GM19351 (cell line): ENCODE measurements at regions not wholly inside any gene's neighbourhood (a gene's known extent, or its start where the extent isn't known, plus 50 kb on each side); places are given as distances from the start of the nearest gene placed in this dataset.
"Not testable (repeated sequence)": the region's sequence is repeated elsewhere in the genome, so short reads cannot be mapped to it uniquely, and the experiment has no call there.

ENCODE experiments used
- ATAC-seq: cut with Tn5 transposase; IDR thresholded peaks from one replicate; pipeline ENCODE4 v1.9.1; 2021; ENCODE audit warnings: mild to moderate bottlenecking, moderate library complexity; ENCODE audit not compliant: unreplicated experiment

DNA sequence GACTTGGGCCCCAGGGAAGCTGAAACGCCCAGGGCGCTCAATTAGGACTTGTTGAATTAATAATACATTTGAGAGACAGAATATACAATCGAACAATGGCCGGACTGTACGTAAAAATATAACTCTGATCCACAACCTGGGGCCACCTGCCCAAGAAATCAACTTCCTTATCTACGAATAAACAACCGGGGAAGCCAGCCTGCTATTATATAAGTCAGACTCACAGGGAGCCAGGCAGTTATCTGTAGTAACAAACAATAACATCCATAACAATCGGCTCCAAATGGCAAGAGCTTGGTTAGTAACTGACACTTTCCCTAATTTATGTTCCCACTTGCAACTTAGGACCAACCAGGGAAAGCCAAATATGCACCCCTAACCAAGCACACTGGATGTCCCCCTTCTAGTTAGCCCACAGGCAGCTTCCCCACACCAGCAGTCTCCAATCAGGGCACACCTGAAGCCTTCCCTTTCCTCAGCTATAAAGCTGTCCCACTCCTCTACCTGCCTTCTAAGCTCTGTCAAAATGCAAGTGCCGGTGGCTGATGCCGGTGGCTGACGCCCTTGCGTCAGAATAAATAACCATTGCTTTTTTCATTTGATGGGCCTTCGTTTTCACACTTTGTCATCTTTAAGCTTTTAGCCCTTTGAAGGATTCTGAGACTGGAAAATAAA is 135.2 kb downstream of the FAM72B start:
- ATAC-seq, result not testable (repeated sequence)

DNA sequence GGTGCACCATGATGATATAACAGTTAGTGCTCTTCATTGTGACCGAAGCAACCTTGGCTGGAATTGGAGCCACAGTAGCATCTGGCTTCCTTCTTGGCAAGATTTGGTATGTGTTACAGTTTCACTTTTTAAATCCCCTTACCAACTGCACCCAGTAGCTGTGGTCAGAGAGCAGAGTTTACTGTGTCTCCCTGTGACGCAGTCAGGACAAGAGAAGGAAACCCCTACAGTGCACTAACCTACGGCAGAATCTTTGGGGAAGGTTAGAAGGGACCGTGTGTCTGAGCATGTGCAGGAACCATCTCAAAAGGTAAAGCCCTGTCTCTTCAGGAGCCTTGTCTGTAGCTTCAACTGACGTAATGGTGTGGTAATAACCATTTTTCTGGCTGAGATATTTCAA is 134.0 kb downstream of the FAM72B start:
- ATAC-seq, result not testable (repeated sequence)

DNA sequence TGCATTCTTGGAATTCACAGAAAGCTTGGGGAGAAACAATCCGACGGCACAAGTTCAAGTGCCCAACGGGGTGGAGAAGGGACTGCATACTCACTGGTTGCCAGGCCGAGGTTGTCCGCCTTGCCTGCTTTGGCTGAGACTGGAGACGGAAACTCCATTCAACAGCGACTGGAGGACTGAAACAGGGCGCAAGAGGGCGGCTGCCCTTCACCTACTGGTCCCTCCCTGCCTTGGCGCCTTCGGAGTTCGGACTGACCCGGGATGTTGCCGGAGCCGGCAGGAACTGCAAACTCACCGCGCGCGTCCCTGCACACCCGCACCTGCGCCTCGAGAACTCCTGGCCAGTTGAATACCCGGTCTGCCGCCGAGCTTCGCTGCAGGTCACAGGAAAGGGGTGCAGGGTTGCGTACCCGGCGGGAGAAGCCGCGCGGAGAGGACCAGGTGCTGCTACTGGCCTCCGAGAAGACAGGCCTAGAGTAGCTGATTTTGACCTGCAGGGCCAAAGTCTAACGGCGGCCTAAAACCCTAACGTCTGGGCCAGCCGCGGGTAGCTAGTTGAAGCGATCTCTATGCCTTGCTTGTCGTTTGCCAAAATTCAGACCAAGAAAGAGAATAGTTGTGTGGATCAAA is 132.9 kb downstream of the FAM72B start:
- not testable (repeated sequence) for ATAC-seq

DNA sequence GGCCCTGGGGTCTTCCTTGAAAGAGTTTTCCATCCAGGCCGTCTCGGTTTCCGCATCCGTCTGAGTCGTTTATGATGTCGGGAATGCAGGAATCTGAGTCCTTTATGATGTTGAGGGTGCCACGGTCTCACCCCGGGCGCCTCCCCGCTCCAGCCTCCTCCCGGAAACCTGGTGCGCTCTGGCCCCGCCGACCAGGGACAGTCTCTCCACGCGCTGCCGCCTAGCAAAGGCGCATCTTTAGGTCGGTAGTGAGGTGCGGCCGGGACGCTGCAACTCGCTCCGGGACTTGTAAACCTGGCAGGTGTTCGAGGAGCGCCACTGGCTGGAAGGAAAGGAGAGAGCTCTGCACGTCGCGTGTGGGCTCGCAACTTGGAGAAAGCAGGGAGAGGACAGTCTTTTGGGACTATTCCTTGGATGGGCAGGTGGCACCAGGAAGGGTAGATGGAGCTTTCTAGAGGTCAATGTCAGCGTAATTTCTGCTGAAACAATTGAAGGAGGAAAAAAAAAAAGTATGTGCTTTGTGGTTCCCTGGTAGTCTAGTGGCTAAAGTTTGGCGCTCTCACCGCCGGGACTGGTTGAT is 132.0 kb downstream of the FAM72B start:
- not testable (repeated sequence) for ATAC-seq

DNA sequence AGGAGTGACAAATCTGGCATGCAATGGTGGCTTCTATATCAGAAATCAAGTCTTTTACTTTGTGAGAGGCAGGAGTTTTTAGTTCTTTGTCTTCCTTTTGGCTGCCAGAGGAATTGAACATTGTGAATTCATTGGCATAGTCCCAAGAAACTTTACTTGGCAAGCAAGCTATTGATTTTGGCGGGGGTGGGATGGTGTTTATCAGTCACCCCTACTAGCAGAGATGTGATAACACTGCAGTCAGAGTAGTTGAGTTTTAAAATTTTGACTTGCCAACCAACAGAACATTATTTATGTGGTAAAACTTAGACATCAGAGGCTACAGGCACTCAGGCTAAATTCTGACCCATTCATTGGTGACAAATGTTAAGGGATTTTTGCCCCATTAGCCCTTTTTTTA is 129.2 kb downstream of the FAM72B start:
- ATAC-seq, result not testable (repeated sequence)

DNA sequence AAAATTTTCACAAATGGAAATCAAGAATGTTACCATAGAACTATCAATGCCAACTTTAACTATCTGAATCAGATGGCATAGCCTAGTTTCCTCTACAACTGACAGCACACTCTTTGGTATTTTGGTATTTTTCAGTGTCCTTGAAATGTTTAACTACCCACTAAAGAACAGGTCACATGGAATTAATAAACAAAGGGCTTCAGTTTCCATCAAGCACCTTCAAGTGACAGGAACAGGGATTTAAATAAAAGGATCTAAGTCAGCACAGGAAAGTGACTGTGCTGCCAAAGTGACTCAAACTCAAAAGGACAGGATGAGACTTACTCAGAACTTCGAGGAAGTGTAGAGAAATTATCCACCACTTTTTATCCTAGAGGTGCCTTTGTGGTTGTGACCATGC is 117.2 kb downstream of the FAM72B start:
- not testable (repeated sequence) for ATAC-seq

DNA sequence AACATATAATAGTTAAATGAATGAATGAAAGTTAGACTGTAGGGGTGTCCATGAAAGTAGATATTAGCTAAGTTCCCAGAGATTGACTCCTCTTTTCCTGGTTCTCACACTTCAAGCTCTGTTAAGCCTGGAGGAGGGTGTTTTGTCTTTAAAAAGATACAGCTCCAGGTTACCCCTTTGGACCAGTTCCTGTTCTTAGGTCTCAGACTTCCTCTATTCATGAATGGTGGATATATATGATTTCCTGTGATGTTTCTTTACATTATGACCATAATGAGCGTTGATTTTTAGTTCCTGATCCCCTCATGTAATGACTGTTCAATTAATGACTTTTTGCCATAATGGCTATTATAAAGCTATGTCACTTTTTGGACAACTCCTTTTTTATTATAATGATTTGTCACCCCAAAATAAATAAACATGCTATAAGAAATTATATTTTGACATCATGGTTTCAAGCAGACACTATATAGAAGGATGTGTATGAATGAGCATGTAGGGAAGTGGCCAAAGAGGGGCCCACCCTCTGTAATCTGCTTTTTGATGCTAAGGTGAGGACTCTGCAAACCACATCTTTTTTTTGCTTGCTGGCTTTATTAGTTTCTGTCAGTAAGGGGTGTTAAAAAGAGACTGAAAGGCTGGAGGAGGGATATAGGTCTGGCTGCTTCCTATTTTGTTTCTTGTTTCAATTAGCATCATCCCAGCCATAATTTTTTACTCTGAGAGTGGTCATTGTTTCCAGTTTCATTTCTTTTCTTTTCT is 115.2 kb downstream of the FAM72B start:
- not testable (repeated sequence) for ATAC-seq

DNA sequence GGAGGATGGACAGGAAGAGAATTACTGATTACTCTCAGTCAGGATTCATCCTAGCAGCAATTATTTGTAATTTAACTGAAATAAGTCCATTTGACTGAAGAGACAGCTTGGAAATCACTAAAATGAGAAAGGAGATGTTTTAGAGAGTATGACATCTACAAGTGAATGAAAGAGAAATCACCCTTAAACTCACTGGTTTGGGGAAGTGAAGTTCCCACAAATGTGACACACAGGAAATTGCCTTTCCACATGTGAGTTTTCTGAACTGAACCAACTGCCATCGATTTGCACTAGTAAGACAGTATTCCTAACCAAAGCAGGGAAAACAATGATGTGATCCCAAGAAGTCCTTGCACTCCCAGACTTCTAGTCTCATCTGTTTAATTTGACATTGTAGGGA is 110.3 kb downstream of the FAM72B start:
- not testable (repeated sequence) for ATAC-seq

DNA sequence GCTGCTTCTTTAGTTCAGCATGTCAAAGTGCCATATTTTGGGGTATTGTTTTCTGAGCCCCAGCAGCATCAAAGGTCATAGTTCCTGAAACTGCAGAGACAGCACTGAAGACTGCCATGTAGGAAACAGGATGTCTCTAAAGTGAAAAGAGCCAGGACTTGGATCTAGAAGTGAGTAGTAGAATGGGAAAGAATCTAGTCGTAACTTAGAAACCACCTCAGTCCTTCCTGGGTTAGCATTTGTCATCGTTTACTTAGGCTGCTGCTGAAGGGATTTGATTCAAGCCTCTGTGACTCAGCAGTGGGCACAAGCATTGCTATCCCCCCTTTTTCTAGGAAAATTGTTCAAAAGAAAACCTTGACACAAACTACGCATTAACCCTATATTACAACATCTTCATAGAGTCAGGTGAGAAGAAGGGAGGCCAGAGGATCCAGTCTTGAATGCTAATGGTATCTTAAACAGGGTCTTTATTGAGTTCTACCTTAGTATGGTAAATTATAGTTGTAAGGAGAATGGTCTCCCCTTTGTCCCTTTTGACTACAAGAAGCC is 108.8 kb downstream of the FAM72B start:
- ATAC-seq, result not testable (repeated sequence)

DNA sequence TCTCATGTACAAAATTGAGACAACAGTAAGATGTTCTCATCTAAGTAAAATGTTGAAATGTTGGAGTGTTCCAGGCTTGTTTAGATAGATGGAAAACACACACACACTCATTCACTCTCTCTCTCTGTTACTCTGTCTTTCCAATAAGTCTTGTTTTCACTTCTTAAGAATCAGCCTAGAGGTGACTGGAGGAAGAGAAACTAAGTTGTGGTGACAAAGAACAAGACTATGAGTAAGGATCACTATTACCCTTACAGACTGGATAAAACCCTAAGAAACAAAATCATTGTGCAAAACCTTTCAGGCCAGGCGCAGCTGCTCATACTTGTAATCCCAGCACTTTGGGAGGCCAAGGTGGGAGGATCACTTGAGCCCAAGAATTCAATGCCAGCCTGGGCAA is 107.5 kb downstream of the FAM72B start:
- peak; percentile 97 for ATAC-seq

DNA sequence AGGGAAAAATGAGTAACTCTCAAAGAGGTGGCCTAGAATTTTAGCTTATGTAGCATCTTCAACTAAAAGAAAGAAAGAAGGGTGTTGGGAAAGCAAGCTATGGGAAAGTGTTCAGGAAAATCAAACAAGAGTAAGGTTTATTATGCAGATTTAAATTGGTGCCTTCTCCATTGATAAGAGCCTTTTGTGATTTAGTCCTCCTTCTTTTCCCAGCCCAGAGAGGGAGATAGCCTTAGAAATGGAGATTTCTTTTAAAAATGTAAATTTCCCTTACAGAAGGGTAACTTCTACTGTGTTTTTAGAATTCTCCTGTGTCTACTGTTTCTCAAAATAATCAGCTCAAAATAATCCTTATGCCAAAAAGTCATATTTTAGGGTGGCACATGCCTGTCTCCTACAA is 104.5 kb downstream of the FAM72B start:
- ATAC-seq, result not testable (repeated sequence)

DNA sequence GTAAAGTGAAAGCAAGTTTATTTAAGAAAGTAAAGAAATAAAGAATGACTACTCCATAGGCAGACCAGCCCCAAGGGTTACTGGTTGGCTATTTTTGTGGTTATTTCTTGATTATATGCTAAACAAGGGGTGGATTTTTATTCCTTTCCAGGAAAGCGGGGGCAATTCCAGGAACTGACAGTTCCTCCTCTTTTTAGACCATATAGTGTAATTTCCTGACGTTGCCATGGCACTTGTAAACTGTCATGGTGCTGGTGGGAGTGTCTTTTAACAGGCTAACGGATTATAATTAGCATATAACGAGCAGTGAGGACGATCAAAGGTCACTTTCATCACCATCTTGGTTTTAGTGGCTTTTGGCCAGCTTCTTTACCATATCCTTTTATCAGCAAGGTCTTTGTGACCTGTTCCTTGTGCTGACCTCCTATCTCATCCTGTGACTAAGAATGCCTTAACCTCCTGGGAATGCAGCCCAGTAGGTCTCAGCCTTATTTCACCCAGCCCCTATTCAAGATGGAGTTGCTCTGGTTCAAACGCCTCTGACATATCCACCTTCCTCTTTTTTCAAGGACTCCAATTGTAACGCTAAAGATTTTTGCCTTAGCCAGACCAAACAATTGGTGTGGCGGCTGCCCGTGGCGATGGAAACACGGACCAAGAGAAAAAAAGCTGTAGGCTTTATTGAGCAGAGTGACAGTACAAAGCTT is 103.8 kb downstream of the FAM72B start:
- not testable (repeated sequence) for ATAC-seq

DNA sequence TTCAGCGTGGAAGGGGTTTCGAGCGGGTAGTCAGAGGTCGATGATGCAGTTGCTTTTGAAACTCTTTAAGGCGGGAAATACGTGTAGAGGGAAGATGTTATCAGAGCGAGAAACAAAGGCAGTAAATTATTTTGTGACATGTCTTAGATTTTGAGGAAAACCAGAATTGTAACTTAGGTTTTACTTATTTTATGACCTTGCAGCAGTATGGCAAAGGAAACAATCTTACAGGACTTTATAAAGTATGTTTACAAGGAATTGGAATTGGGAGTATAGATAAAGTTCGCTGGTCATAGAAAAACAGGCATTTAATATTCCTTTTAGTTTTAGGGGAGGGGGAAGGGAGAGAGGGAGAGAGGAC is 103.3 kb downstream of the FAM72B start:
- ATAC-seq, result not testable (repeated sequence)

DNA sequence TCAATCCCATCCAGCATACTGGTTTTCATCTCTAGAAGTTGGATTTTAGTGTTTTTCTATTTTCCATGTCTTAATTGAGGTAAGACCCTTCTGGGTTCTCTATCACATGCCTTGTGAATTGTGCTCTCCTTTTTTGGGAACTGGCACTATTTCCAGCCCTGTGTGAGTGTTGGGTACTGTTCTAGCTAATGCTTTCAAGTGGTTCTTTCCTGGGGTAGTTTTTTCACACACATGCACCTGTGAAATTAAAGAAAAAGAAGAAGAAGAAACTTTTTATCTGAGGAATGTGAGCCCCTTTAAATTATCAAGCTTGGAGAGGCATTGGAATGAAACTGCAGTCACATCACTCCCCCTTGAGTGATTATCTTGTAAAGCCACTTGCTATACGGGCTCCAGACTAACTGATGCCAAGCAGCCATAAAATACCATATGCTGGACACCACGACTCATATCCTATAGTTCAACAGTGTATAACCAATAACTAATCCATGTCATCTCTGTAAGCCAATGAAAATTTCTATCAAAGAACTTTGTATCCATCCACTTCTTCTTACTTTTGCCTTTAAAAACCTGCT is 102.4 kb downstream of the FAM72B start:
- not testable (repeated sequence) for ATAC-seq

DNA sequence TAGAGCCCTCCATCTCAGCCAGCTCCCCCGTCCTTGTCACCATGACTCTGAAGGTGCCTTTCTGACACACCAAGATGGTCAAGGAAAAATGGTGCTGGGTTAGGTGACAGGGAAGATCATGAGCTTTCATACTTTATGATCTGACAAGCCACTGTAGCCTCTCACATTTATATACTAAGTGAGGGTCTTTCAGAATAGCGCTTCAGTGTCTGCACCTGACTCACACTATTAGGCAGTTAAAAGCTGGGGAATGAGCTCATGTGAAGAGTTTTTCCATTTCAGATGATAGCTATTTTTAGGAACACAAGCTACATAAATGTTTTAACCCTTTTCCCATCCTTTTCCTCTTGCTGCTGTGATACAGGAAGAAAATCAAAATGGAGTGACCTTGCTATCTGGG is 101.1 kb downstream of the FAM72B start:
- ATAC-seq, result not testable (repeated sequence)

DNA sequence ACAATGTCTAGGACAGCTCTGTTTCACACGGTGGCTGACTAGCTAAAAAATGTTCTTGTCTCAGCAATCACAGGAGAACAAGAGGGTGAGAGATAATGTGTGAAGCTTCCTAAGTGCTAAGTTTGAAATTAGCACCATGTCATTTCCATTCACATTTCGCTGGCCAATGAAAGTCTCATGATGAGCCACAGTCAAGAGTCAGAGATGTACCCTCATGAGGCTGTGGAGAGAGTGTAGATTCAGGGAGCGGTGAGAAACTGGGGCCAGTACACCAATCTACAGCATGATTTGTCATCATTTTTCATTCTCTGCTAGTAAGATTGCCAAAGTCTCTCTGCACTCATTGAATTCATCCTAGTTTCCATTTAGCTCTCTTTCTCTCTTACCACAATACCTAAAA is 97.9 kb downstream of the FAM72B start:
- not testable (repeated sequence) for ATAC-seq

DNA sequence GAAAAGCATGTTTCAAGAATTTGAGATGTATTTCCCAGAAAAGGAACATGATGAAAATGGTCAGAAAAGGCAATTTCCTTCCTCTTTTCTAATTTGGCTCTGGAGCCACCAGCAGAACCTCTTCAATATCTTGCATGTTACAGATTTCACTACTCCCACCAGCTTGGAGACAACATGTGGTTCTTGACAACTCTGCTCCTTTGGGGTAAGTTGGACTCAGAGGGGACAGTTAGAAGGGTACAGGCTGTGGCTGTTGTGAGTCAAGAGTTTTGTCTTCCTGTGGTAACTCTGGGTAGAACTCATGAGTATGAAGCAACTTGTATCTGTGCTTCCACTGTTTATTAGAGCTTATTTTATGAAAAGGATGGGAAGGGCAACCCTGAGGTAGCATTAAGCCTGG is 96.9 kb downstream of the FAM72B start:
- ATAC-seq, result not testable (repeated sequence)

DNA sequence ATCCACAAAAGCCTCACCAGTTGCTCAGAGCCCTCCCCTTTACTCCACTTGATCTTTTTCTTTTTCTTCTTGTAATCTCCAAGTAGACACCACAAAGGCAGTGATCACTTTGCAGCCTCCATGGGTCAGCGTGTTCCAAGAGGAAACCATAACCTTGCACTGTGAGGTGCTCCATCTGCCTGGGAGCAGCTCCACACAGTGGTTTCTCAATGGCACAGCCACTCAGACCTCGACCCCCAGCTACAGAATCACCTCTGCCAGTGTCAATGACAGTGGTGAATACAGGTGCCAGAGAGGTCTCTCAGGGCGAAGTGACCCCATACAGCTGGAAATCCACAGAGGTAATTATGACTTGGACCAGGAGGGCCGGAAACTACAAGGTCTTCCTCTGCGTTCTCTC is 95.6 kb downstream of the FAM72B start:
- ATAC-seq, result not testable (repeated sequence)

DNA sequence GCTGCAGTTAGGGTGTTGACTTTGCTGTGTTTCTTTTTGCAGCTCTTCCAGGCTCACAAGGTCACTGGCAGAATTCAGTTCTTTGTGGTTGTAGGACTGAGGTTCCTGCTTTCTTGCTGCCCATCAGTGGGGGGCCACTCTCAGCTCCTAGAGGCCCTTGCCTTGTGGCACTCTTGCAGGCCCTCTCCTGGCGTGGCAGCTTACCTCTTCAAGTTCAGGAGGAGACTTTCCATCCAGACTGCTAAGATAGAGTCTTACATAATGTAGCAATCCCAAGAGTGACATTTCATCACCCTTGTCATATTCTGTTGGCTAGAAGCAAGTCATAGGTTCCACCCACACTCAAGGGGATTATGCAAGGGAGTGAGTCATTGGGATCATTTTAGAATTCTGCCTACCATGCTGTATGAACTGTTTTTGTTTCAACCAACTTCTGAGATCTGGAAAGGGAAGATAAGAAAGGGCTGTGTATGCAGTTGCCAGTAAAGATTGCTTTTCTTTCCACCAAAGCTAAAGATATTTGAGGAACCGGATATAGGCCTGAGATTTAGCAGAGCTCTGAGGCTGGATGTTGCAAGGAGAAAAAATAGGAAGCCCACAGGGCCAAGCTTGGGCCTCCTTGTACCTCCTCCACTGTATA is 91.7 kb downstream of the FAM72B start:
- not testable (repeated sequence) for ATAC-seq

DNA sequence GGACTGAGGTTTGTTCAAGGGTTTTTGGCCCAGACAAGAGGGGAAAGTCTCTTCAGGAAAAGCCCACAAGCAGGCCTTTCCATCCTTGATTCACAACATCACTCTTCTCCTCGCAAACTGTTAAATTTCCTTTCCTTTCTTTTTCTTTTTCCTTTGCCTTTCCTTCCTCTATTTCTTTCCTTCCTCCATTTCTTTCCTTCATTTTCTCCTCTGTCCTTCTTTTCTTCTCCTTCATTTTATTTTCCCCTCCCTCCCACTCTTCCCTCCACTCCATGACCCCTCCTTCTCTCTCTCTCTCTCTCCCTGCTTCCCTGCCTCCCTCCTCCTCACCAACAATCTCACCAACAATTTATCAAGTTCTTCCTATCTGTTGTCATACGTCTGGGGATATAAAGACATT is 89.1 kb downstream of the FAM72B start:
- ATAC-seq, result not testable (repeated sequence)
